A549 (cell line): ENCODE measurements at regions not wholly inside any gene's neighbourhood (a gene's known extent, or its start where the extent isn't known, plus 50 kb on each side); places are given as distances from the start of the nearest gene placed in this dataset.

Source experiments
- ATAC-seq, 2 experiments: fragments of 200-7000 bp in 1 of 2; fragments of >200 bp in 1 of 2; cut with Nextera tagmentation in 1 of 2; cut with Tn5 transposase in 1 of 2; 3 replicates each; pipeline versions ENCODE4 v1.8.0 to v1.9.1; 2018 to 2020; ENCODE audit warnings: mild to moderate bottlenecking in 1 of 2, moderate library complexity in 1 of 2
- CTCF ChIA-PET: fragments of 300-600 bp; sonication (Branson Sonifier 250); formaldehyde crosslinking; extraction: SDS; loops from one replicate; lab custom pipeline; 2021; ENCODE audit warnings: antibody characterized with exemption, inconsistent platforms; lab: Yijun Ruan, JAX
- POLR2A ChIA-PET: fragments of 350-600 bp; formaldehyde crosslinking; extraction: SDS; loops from one replicate; lab custom pipeline; 2021; ENCODE audit warnings: antibody characterized with exemption, inconsistent platforms; lab: Yijun Ruan, JAX
- DNase-seq, 2 experiments: peaks; one replicate each; pipeline versions ENCODE4 v3.0.0 to v3.0.0-alpha.2; 2011 to 2016; ENCODE audit warnings: low read depth in 1 of 2, low spot score in 1 of 2
- FAIRE-seq: peaks from 2 replicates; lab custom pipeline; 2011; peaks lifted over from hg19 to GRCh38; lab: Jason Lieb, UNC
- H3K27ac ChIP-seq, 2 experiments: fragments of >200 bp; sonication (Bioruptor Twin); formaldehyde crosslinking; 3 replicates each; pipeline ENCODE4 v1.5.1; 2016 to 2017
- H3K4me1 ChIP-seq: fragments of >200 bp; sonication (Bioruptor Twin); formaldehyde crosslinking; 3 replicates; pipeline ENCODE4 v1.6.1; 2016
- H3K4me2 ChIP-seq: fragments of >200 bp; sonication (Bioruptor Twin); formaldehyde crosslinking; 3 replicates; pipeline ENCODE4 v1.6.1; 2016
- H3K4me3 ChIP-seq: fragments of >200 bp; sonication (Bioruptor Twin); formaldehyde crosslinking; 3 replicates; pipeline ENCODE4 v1.5.1; 2016
- H3K9me3 ChIP-seq: fragments of >200 bp; sonication (Bioruptor Twin); formaldehyde crosslinking; 3 replicates; pipeline ENCODE4 v1.6.1; 2016
- CHD2 ChIP-seq: fragments of 150-350 bp; IDR thresholded peaks from 2 replicates; pipeline ENCODE4 v1.6.1; 2014; ENCODE audit warnings: low read length; ENCODE audit not compliant: partially characterized antibody
- EHMT2 ChIP-seq: fragments of 200-600 bp; sonication (generic); IDR thresholded peaks from 2 replicates; pipeline ENCODE4 v1.6.1; 2016; ENCODE audit warnings: antibody characterized with exemption, low read depth, mild to moderate bottlenecking, moderate library complexity
- EP300 ChIP-seq, 2 experiments: fragments of >200 bp; sonication (Bioruptor Twin); formaldehyde crosslinking; IDR thresholded peaks; 2 replicates in 1 of 2; 3 replicates in 1 of 2; pipeline ENCODE4 v1.6.1; 2016 to 2017
- ESRRA ChIP-seq: fragments of 150-350 bp; IDR thresholded peaks from 2 replicates; pipeline ENCODE4 v1.6.1; 2014; ENCODE audit warnings: mild to moderate bottlenecking, low read length, borderline replicate concordance
- FOSB ChIP-seq: fragments of 250-450 bp; sonication (Bioruptor Pico); IDR thresholded peaks from 2 replicates; pipeline ENCODE4 v1.5.0; 2020; ENCODE audit warnings: mild to moderate bottlenecking, moderate library complexity
- FOXS1 ChIP-seq: fragments of 250-450 bp; sonication (Bioruptor Pico); IDR thresholded peaks from 2 replicates; pipeline ENCODE4 v1.5.0; 2020; ENCODE audit warnings: mild to moderate bottlenecking, moderate library complexity
- HOXB5 ChIP-seq: fragments of 250-450 bp; sonication (Bioruptor Pico); IDR thresholded peaks from 2 replicates; pipeline ENCODE4 v1.5.0; 2020; ENCODE audit warnings: mild to moderate bottlenecking, moderate library complexity
- JUNB ChIP-seq: fragments of >200 bp; sonication (Bioruptor Twin); formaldehyde crosslinking; IDR thresholded peaks from 2 replicates; pipeline ENCODE4 v1.6.1; 2016
- MAFK ChIP-seq: fragments of 450-650 bp; IDR thresholded peaks from 2 replicates; pipeline ENCODE4 v1.6.1; 2014; ENCODE audit not compliant: partially characterized antibody
- MYC ChIP-seq: IDR thresholded peaks from 2 replicates; pipeline ENCODE4 v1.6.1; 2012; ENCODE audit warnings: mild to moderate bottlenecking, inconsistent platforms, low read length, improper control_type of control experiment, borderline replicate concordance
- POLR2AphosphoS2 ChIP-seq: conservative IDR thresholded peaks from 2 replicates; pipeline ENCODE4 v1.6.1; 2012; ENCODE audit warnings: low read length, improper control_type of control experiment, inconsistent platforms
- RFX5 ChIP-seq: fragments of 450-650 bp; IDR thresholded peaks from 2 replicates; pipeline ENCODE4 v1.7.1; 2014; ENCODE audit warnings: antibody characterized with exemption, mild to moderate bottlenecking, moderate library complexity
- ZSCAN20 ChIP-seq: fragments of 250-450 bp; sonication (Bioruptor Pico); IDR thresholded peaks from 2 replicates; pipeline ENCODE4 v1.8.0; 2022; ENCODE audit warnings: mild to moderate bottlenecking, moderate library complexity
- WGBS: methylation state at CpG from one replicate; pipeline ENCODE4 v1.1.6; 2017; ENCODE audit errors: missing lambda C conversion rate; 5-methylcytosine and 5-hydroxymethylcytosine counted together
- TF ChIP-seq, protein P1 (sequence below): fragments of 250-450 bp; sonication (Bioruptor Pico); IDR thresholded peaks from 2 replicates; pipeline ENCODE4 v1.5.0; 2021; ENCODE audit warnings: mild to moderate bottlenecking, moderate library complexity, borderline replicate concordance
- TF ChIP-seq, protein P2 (sequence below): IDR thresholded peaks from 2 replicates; pipeline ENCODE4 v1.6.1; 2012; ENCODE audit warnings: low read depth, borderline replicate concordance
- TF ChIP-seq, protein P3 (sequence below): fragments of >200 bp; sonication (Bioruptor Twin); formaldehyde crosslinking; IDR thresholded peaks from 3 replicates; pipeline ENCODE4 v1.6.1; 2016
- TF ChIP-seq, protein P4 (sequence below): fragments of >200 bp; sonication (Bioruptor Twin); formaldehyde crosslinking; IDR thresholded peaks from 2 replicates; pipeline ENCODE4 v1.6.1; 2016
- TF ChIP-seq, protein P5 (sequence below): fragments of 450-650 bp; IDR thresholded peaks from 2 replicates; pipeline ENCODE4 v1.6.1; 2014; ENCODE audit warnings: antibody characterized with exemption
- TF ChIP-seq, protein P6 (sequence below): IDR thresholded peaks from 2 replicates; pipeline ENCODE4 v1.6.1; 2012

DNA sequence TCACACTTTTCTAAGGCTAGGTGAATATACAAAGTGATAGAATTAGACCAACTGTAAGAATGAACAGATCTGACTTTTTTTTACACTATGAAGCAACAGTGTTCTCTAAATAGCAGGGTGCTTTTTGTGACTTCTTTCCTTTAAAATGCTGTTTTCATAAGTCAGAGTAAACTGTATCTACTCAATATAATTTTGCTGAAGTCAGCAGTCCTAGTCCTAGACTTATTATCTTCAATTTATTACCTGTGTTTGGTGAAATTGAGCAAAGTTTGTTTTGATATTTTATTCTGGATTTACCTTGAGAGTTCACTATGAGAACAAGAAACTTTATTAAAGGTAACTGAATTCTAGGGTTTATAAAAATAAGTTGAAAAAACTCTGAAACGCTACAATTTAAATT is 651.3 kb upstream of the MIS18BP1 start:
- H3K9me3 ChIP-seq = no peaks in the 10 kb centered on the region
- no peaks in the 10 kb centered on the region for H3K4me1 ChIP-seq
- no peak overlapping the region for H3K4me3 ChIP-seq
- DNase-seq = no peak
- no peak overlapping the region for H3K4me2 ChIP-seq
- TF ChIP-seq MAFK = peak; percentile 85
- no peak for TF ChIP-seq MYC
- no peak for TF ChIP-seq CHD2
- TF ChIP-seq FOSB (CRISPR knock-in tag) = no peak
- no peak for TF ChIP-seq HOXB5 (CRISPR knock-in tag)
- TF ChIP-seq, protein P1, sequence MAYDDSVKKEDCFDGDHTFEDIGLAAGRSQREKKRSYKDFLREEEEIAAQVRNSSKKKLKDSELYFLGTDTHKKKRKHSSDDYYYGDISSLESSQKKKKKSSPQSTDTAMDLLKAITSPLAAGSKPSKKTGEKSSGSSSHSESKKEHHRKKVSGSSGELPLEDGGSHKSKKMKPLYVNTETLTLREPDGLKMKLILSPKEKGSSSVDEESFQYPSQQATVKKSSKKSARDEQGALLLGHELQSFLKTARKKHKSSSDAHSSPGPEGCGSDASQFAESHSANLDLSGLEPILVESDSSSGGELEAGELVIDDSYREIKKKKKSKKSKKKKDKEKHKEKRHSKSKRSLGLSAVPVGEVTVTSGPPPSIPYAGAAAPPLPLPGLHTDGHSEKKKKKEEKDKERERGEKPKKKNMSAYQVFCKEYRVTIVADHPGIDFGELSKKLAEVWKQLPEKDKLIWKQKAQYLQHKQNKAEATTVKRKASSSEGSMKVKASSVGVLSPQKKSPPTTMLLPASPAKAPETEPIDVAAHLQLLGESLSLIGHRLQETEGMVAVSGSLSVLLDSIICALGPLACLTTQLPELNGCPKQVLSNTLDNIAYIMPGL (CRISPR knock-in tag) = no peak
- TF ChIP-seq ZSCAN20 (CRISPR knock-in tag) = no peak
- TF ChIP-seq, protein P2, sequence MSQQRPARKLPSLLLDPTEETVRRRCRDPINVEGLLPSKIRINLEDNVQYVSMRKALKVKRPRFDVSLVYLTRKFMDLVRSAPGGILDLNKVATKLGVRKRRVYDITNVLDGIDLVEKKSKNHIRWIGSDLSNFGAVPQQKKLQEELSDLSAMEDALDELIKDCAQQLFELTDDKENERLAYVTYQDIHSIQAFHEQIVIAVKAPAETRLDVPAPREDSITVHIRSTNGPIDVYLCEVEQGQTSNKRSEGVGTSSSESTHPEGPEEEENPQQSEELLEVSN = no peak
- TF ChIP-seq, all 56 proteins: peak for 1
- WGBS = 33% methylated on average over 1 of the region's 1 CpG
- CTCF ChIA-PET = no interaction called here
- ATAC-seq (no peak), FAIRE-seq (no peak)
- H3K27ac ChIP-seq = no peak overlapping the region
- POLR2A ChIA-PET = no interaction called here

DNA sequence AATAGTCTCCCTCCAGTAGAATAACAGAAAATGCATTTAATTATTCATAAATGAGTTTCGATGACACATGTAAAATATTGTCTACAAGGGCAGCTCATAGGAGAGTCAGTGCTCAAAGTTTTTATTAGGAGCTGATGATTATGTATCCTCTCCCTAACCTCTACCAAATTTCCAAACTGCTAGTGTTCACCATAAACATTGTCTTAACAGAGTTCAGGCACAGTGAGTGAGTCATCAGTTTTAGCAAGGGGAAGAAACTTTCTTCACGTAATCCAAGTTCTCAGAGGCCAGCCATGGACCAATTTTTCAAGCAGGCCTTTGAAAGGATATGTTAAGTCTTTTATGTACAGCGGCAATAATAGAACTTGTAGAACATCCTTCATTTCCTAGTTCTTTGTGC is 649.2 kb upstream of the MIS18BP1 start:
- H3K27ac ChIP-seq = no peak overlapping the region
- no peak overlapping the region for H3K4me3 ChIP-seq
- no peaks in the 10 kb centered on the region for H3K9me3 ChIP-seq
- ATAC-seq (no peak), FAIRE-seq (no peak), DNase-seq (no peak)
- WGBS = 5% methylated on average over 3 of the region's 3 CpGs
- ChIA-PET POLR2A (no interaction called here), CTCF (no interaction called here)
- no peaks in the 10 kb centered on the region for H3K4me1 ChIP-seq
- H3K4me2 ChIP-seq = no peak overlapping the region
- TF ChIP-seq, protein P3, sequence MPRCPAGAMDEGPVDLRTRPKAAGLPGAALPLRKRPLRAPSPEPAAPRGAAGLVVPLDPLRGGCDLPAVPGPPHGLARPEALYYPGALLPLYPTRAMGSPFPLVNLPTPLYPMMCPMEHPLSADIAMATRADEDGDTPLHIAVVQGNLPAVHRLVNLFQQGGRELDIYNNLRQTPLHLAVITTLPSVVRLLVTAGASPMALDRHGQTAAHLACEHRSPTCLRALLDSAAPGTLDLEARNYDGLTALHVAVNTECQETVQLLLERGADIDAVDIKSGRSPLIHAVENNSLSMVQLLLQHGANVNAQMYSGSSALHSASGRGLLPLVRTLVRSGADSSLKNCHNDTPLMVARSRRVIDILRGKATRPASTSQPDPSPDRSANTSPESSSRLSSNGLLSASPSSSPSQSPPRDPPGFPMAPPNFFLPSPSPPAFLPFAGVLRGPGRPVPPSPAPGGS = no peak
- no peak for TF ChIP-seq RFX5
- no peak for TF ChIP-seq EP300 (IDR thresholded peaks at IDR 0.05)
- TF ChIP-seq, protein P4, sequence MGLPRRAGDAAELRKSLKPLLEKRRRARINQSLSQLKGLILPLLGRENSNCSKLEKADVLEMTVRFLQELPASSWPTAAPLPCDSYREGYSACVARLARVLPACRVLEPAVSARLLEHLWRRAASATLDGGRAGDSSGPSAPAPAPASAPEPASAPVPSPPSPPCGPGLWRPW = no peak
- TF ChIP-seq, protein P5, sequence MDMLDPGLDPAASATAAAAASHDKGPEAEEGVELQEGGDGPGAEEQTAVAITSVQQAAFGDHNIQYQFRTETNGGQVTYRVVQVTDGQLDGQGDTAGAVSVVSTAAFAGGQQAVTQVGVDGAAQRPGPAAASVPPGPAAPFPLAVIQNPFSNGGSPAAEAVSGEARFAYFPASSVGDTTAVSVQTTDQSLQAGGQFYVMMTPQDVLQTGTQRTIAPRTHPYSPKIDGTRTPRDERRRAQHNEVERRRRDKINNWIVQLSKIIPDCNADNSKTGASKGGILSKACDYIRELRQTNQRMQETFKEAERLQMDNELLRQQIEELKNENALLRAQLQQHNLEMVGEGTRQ = no peak
- no peak for TF ChIP-seq JUNB
- TF ChIP-seq FOSB (CRISPR knock-in tag) = no peak
- TF ChIP-seq ESRRA = no peak

DNA sequence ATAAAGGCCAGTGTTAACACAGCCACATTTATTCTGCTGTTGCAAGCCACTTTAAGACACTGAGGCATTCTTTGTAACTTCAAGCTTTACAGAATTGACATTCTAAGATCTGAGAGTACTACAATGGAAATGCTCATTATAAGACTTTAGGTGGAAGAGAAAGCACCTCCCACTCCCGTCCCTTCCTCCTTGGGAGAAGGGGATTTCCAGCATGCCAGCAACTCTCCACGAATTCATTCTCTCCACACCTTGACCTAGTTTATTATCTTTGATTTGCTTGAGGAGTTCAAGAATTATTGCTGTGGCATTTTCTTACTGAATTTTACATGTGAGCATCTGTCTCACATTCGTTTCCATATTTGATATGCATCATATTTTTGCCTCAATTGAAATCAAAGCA is 644.4 kb upstream of the MIS18BP1 start:
- ChIA-PET POLR2A (no interaction called here), CTCF (no interaction called here)
- no peak overlapping the region for H3K4me3 ChIP-seq
- no peak for TF ChIP-seq POLR2AphosphoS2
- TF ChIP-seq, all 56 proteins: peak for 0
- Histone ChIP-seq H3K27ac (no peak overlapping the region), H3K4me1 (no peaks in the 10 kb centered on the region), H3K9me3 (no peaks in the 10 kb centered on the region), H3K4me2 (no peak overlapping the region)
- DNase-seq = no peak
- WGBS = 3% methylated on average over 3 of the region's 3 CpGs
- no peak for ATAC-seq
- FAIRE-seq = no peak

DNA sequence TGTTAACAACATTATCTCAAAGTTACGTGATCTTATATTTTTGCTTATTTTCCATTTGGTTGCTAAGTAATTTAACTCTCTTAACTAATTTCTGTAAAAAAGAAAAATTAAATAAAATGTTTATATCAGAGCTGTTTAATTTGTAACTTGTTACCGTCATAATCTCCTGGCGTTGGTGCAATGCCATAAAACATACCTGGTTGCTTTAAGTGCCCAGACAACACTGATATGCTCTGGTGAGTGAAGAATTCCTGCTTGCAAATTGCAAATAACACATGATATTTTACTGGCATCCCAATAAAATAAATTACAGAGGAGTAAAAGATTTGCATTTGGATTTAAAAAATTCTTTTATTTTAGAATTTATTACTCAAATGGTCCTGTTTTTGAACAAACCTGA is 640.1 kb upstream of the MIS18BP1 start:
- Histone ChIP-seq H3K4me3 (no peak overlapping the region), H3K4me1 (no peaks in the 10 kb centered on the region), H3K9me3 (no peaks in the 10 kb centered on the region), H3K27ac (no peak overlapping the region), H3K4me2 (no peak overlapping the region)
- CTCF ChIA-PET = no interaction called here
- no peak for DNase-seq
- TF ChIP-seq EHMT2 (no peak), EP300 (IDR thresholded peaks at IDR 0.05) (no peak), FOXS1 (CRISPR knock-in tag) (no peak), MAFK (no peak)
- TF ChIP-seq, protein P6, sequence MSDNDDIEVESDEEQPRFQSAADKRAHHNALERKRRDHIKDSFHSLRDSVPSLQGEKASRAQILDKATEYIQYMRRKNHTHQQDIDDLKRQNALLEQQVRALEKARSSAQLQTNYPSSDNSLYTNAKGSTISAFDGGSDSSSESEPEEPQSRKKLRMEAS = no peak
- ATAC-seq = no peak
- 30% methylated on average over 3 of the region's 3 CpGs for WGBS
- FAIRE-seq = no peak
- POLR2A ChIA-PET = no interaction called here
